GM19372 (cell line): ENCODE measurements at regions not wholly inside any gene's neighbourhood (a gene's known extent, or its start where the extent isn't known, plus 50 kb on each side); places are given as distances from the start of the nearest gene placed in this dataset.
"Not testable (repeated sequence)": the region's sequence is repeated elsewhere in the genome, so short reads cannot be mapped to it uniquely, and the experiment has no call there.

ENCODE experiments used
- ATAC-seq: cut with Tn5 transposase; IDR thresholded peaks from one replicate; pipeline ENCODE4 v1.9.1; 2021; ENCODE audit warnings: mild to moderate bottlenecking, low read depth, moderate library complexity; ENCODE audit not compliant: unreplicated experiment

- peak; percentile 93 for ATAC-seq
Observed at GRCh38 chr2:174697255-174697654, 67.0 kb downstream of the CHRNA1 start.

GRCh38 chr2:174694920-174695319, 69.4 kb downstream of the CHRNA1 start:
- no peak for ATAC-seq

- no peak for ATAC-seq
Observed at GRCh38 chr2:174694196-174694878, 69.9 kb downstream of the CHRNA1 start.

GRCh38 chr2:174693344-174693743, 70.9 kb downstream of the CHRNA1 start:
- ATAC-seq = no peak

- no peak for ATAC-seq
Observed at GRCh38 chr2:174692256-174692919, 71.9 kb downstream of the CHRNA1 start.

DNA sequence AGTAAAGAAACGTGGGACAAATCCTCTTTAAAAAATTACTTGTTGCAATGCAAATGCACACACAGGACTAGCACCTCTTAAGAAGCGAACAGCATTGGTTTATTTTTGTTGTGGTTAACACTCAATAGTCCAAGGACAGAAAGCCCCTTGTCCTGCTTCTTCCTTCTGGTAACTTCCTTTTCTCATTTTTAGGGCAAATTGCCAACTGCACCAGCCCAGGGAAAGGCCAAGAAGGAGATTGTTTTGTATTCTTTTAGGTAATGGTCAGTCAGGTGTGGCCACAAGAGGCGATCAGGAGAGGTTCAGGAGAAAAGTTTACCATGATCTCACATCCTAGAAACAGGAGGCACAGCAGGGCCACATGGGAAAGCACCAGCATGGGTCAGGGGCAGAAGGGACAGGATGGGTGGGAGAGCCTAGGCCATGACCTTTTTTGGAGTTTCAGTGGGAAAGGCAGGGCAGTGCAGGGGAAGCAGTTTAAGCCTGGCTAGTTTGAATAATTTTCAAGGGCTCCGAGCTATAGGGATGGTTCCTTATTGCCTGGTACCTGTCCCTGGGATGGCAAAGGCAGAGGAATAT, 73.0 kb downstream of the CHRNA1 start:
- ATAC-seq = no peak

GRCh38 chr2:174690026-174690425, 74.2 kb downstream of the CHRNA1 start:
- ATAC-seq = no peak

DNA sequence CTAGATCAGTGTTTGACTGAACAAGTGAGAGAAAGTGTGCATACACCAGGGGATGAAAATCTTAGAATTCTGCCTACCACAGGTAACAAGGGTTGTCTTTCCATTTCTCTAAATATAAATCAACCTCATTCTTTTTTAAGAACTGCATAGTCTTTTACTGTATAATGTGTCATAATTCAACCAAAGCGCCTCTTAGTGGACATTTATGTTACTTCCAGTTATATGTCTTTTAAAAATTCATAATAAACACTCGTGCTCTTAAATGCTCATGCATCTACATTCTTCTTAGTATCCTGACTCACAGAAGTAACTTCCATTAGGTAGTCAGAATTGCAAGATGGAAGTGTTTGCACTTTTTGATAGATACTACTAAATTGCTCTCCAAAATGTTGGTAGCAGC, 76.2 kb downstream of the CHRNA1 start:
- no peak for ATAC-seq

GRCh38 chr2:174686430-174686829, 77.8 kb downstream of the CHRNA1 start:
- no peak for ATAC-seq

DNA sequence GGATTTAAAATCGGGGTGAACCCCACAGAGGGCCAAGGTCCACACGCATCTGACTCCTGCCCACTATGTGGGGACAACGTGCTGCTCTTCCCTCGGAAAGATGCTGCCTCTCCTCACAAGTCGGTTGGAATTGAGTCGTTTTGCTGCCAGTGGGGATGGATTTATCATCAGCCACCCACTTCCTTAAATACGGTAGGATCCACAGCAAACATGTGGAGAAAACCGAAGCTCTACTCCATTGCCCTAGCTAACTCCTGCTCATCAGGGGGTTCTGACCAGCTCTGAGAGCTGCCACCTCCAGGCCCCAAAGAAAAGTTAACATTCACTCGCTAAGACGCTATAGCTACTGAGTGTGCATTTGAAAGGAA, 80.9 kb downstream of the CHRNA1 start:
- ATAC-seq = no peak

DNA sequence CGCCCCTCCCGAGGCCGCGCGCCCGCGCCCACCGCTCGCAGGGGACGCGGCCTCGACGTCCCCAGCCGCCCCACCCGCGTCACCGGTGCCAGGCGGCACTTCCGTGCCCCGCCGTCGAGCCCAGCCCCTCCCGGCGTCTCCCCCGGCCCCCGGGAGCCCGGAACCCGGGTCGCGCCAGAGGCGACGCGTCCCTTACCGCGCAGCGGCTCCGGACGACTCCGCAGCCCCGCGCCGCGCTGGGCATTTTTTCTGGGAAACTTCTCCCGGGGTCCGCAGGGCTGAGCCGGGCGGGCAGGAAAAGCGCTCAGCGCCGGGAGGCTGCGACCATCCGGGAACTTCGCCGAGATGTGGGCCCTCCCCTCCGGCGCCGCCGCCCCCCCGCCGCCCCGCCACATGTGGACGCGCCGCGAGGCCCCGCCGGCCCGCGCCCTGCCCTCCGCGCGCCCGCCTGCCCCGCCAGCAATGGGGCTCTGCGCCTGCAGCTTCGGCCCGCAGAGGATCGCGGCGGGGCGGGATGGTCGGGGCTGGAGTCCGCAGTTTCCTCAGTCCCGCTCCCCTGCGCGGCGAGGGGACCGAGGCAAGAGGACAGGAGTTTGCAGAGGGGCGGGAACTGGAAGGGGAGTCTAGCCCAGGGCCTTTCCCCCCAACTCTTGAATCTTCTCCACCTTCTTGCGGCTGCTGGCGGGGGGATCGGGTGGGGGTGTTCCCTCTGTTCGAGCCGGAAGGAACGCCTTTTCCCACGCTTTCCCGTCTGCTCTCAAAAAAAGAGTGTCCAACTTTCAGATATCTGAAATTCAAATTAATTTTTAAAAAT, 81.5 kb downstream of the CHRNA1 start:
- peak; percentile 46 for ATAC-seq

- peak; percentile 39 for ATAC-seq
Observed at GRCh38 chr2:174682007-174682577, 82.2 kb downstream of the CHRNA1 start.

DNA sequence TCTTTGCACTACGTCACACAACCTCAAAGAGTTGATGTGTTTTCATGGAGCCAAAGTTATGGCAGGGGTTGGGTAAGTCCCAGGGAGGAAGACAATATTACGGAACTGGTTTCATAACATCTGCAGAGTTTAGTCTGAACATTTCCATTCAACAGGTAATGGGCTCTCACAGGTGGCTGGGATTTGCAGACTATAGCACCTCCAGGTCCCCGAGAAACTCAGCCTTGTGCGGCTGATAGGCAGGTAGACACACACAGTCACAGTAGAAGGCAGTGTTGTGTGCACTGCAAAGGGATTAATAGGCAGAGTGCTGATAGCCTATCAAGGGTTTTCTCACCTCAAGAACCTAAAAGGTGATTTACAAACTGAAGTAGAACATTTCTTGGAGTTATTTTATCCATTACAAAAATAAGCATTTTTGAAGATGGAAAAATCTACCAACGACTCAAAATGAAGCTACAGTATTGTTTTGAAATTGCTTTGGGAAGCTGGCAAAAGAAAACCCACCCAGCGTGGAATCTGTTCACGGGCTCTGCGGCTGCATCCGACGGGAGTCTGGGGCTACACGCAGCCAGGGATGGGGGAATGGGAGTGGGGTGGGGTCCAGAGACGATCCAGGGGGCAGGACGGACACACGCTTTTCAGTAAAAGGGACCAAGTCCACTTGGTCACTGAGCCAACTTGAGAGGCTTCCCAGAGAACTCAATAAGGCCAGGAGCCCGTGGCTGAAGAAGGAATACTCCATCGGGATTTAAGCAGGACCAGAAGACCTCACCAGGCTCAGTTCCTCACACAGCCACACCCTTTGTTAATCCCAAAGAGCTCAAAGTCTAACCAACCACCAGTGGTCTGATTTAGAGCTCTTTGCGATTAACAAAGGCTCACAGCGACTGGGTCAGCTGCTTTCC, 82.9 kb downstream of the CHRNA1 start:
- ATAC-seq = no peak

GRCh38 chr2:174680221-174680620, 82.6 kb upstream of the WIPF1 start:
- ATAC-seq = no peak

DNA sequence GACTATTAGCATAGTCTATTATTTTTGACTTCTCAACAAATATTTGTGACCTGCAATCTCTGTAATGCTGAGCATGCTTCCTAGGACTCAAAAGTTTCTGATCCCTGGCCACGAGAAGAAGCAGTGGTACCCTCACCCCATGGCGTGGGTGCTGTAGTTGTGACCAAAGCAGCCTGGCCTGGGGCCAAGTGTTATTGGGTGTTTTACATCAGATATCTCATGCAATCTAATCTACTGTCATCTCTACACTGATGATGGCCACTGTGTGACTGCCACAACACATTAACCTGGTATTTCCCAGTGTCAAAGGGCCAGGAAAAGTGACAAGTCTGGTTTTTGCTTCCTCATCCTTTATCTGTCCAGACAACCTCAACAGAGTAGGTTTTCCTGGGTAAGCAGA, 80.8 kb upstream of the WIPF1 start:
- ATAC-seq = no peak

GRCh38 chr2:174675615-174676014, 78.0 kb upstream of the WIPF1 start:
- no peak for ATAC-seq

GRCh38 chr2:174673876-174674275, 76.3 kb upstream of the WIPF1 start:
- no peak for ATAC-seq

DNA sequence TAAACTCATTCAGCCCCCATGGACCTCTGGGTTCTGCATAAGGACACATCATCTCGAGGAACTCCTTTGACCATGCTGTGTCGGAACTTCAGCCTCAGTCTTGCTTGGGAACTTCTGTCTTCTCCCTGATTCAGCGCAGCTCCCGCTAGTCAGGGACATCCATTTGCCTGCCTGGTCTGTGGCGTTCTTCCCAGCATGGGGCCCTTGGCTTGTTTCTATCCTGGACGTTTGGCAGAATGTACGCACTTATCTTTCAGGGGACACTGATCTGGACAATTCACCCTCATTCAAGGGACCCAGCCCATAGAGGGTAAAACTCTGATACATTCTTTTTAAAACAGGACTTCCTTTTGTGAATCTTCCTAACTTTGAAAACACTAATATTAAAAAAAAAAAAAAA, 75.8 kb upstream of the WIPF1 start:
- ATAC-seq = no peak

GRCh38 chr2:174671532-174671931, 73.9 kb upstream of the WIPF1 start:
- not testable (repeated sequence) for ATAC-seq

DNA sequence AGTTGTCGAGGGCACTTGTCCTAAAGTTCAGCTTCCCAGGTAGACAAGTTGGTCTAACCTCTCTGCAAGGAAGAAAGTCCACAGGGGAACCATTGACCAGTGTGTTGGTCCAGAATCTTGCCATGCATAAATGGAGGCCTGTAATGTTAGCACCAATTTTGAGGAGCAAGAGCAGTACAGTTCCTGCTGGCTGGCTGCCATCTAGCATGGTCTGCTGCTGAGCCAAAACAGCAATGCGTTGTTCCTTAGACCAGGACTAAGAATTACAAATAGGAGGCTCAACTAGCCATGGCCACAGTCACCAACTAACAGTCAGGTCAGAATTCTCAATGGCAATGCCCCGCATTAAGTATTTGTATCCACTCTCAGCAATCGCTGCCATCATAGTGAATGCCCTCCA, 72.8 kb upstream of the WIPF1 start:
- no peak for ATAC-seq
